HAP-1 (cell line): ENCODE measurements at regions not wholly inside any gene's neighbourhood (a gene's known extent, or its start where the extent isn't known, plus 50 kb on each side); places are given as distances from the start of the nearest gene placed in this dataset.
A peak's percentile ranks its signal among the peaks of the same experiment; 100 is the strongest.

ENCODE experiments used
- DNase-seq, 2 experiments: peaks; one replicate each; pipeline ENCODE4 v3.0.0-alpha.2; 2016 to 2020; ENCODE audit warnings: low spot score in 2 of 2
- H3K27me3 ChIP-seq: fragments of 250-450 bp; sonication (Bioruptor Pico); 2 replicates; pipeline ENCODE4 v1.5.1; 2020; ENCODE audit warnings: low read depth, mild to moderate bottlenecking, moderate library complexity
- H3K36me3 ChIP-seq: fragments of 250-450 bp; sonication (Bioruptor Pico); replicated peaks from 2 replicates; pipeline ENCODE4 v1.5.1; 2020; ENCODE audit warnings: mild to moderate bottlenecking
- H3K4me1 ChIP-seq: fragments of 250-450 bp; sonication (Bioruptor Pico); 2 replicates; pipeline ENCODE4 v1.5.1; 2020; ENCODE audit warnings: mild to moderate bottlenecking
- H3K4me3 ChIP-seq: fragments of 250-450 bp; sonication (Bioruptor Pico); 2 replicates; pipeline ENCODE4 v1.5.1; 2020; ENCODE audit warnings: mild to moderate bottlenecking, moderate library complexity
- H3K9me3 ChIP-seq: fragments of 250-450 bp; sonication (Bioruptor Pico); 2 replicates; pipeline ENCODE4 v1.5.1; 2020; ENCODE audit warnings: mild to moderate bottlenecking, moderate library complexity
- in situ Hi-C: fragments of 300-500 bp; cut with MboI; formaldehyde crosslinking; loops from 3 replicates; pipeline ENCODE4 v1.14.3; 2020; ENCODE audit warnings: low sequenced_read_pairs, inconsistent platforms, mixed read lengths

GRCh38 chr15:72902245-72902918, 118.8 kb upstream of the ADPGK start:
- H3K4me3 ChIP-seq, result no peak overlapping the region
- H3K27me3 ChIP-seq, result peaks cover 56% of the 10 kb centered on the region
- H3K4me1 ChIP-seq, result no peaks in the 10 kb centered on the region
- in situ Hi-C loops, result no loop called here
- no peaks in the 10 kb centered on the region for H3K9me3 ChIP-seq
- DNase-seq, result peak; percentile 30 to 34
- H3K36me3 ChIP-seq, result no peaks in the 10 kb centered on the region

- Histone ChIP-seq H3K27me3 (peaks cover 21% of the 10 kb centered on the region), H3K9me3 (no peaks in the 10 kb centered on the region), H3K4me3 (no peak overlapping the region), H3K4me1 (no peaks in the 10 kb centered on the region), H3K36me3 (no peaks in the 10 kb centered on the region)
- in situ Hi-C loops, result no loop called here
- no peak for DNase-seq
Observed at GRCh38 chr15:72892986-72893385, 109.4 kb upstream of the ADPGK start.

GRCh38 chr15:72890043-72890442, 106.5 kb upstream of the ADPGK start:
- in situ Hi-C loops, result no loop called here
- H3K4me3 ChIP-seq, result no peak overlapping the region
- no peaks in the 10 kb centered on the region for H3K4me1 ChIP-seq
- DNase-seq, result no peak
- H3K9me3 ChIP-seq, result no peaks in the 10 kb centered on the region
- no peaks in the 10 kb centered on the region for H3K36me3 ChIP-seq
- peaks cover 22% of the 10 kb centered on the region for H3K27me3 ChIP-seq

GRCh38 chr15:72889545-72889944, 106.0 kb upstream of the ADPGK start:
- no peak for DNase-seq
- Histone ChIP-seq H3K36me3 (no peaks in the 10 kb centered on the region), H3K4me3 (no peak overlapping the region), H3K9me3 (no peaks in the 10 kb centered on the region), H3K27me3 (peaks cover 22% of the 10 kb centered on the region), H3K4me1 (no peaks in the 10 kb centered on the region)
- in situ Hi-C loops, result no loop called here

- in situ Hi-C loops, result no loop called here
- Histone ChIP-seq H3K27me3 (peaks cover 22% of the 10 kb centered on the region), H3K4me1 (no peaks in the 10 kb centered on the region), H3K9me3 (no peaks in the 10 kb centered on the region), H3K36me3 (no peaks in the 10 kb centered on the region), H3K4me3 (no peak overlapping the region)
- no peak for DNase-seq
Observed at GRCh38 chr15:72888811-72889210, 105.3 kb upstream of the ADPGK start.

- no peak for DNase-seq
Observed at GRCh38 chr15:72888211-72888610, 104.7 kb upstream of the ADPGK start.

GRCh38 chr15:72887376-72887775, 103.8 kb upstream of the ADPGK start:
- DNase-seq, result no peak
- no peaks in the 10 kb centered on the region for H3K36me3 ChIP-seq
- H3K9me3 ChIP-seq, result no peaks in the 10 kb centered on the region
- H3K4me1 ChIP-seq, result no peaks in the 10 kb centered on the region
- no peak overlapping the region for H3K4me3 ChIP-seq
- peaks cover 16% of the 10 kb centered on the region for H3K27me3 ChIP-seq
- in situ Hi-C loops, result no loop called here

More at GRCh38 chr15:72888211-72888610, 104.7 kb upstream of the ADPGK start:
- Histone ChIP-seq H3K9me3 (no peaks in the 10 kb centered on the region), H3K4me3 (no peak overlapping the region), H3K36me3 (no peaks in the 10 kb centered on the region), H3K4me1 (no peaks in the 10 kb centered on the region), H3K27me3 (peaks cover 22% of the 10 kb centered on the region)
- in situ Hi-C loops, result no loop called here

GRCh38 chr15:72884311-72884710, 100.8 kb upstream of the ADPGK start:
- no peak for DNase-seq
- 0 out of 2 replicates have a peak, but pooled peaks cover 3% of the 10 kb centered on the region for H3K9me3 ChIP-seq
- H3K36me3 ChIP-seq, result no peaks in the 10 kb centered on the region
- no peaks in the 10 kb centered on the region for H3K4me1 ChIP-seq
- H3K4me3 ChIP-seq, result no peak overlapping the region
- H3K27me3 ChIP-seq, result peaks cover 7% of the 10 kb centered on the region; the same call in 1 of the 2 replicates
- in situ Hi-C loops, result no loop called here

GRCh38 chr15:72873379-72874233, 90.0 kb upstream of the ADPGK start:
- Histone ChIP-seq H3K9me3 (peaks cover 3% of the 10 kb centered on the region; the same call in 1 of the 2 replicates), H3K36me3 (no peaks in the 10 kb centered on the region), H3K27me3 (peaks cover 4% of the 10 kb centered on the region), H3K4me3 (no peak overlapping the region), H3K4me1 (no peaks in the 10 kb centered on the region)
- no peak for DNase-seq
- in situ Hi-C loops, result loop anchor here (10.0 kb wide), 1 partner anchor 61 kb away; no protein-coding TSS in a partner anchor

GRCh38 chr15:72872066-72872845, 88.7 kb upstream of the ADPGK start:
- Histone ChIP-seq H3K4me3 (no peak overlapping the region), H3K4me1 (no peaks in the 10 kb centered on the region), H3K36me3 (no peaks in the 10 kb centered on the region), H3K27me3 (peaks cover 4% of the 10 kb centered on the region), H3K9me3 (peaks cover 3% of the 10 kb centered on the region; the same call in 1 of the 2 replicates)
- in situ Hi-C loops, result loop anchor here (10.0 kb wide), 1 partner anchor 63 kb away; no protein-coding TSS in a partner anchor
- no peak for DNase-seq

- Histone ChIP-seq H3K36me3 (no peaks in the 10 kb centered on the region), H3K4me1 (no peaks in the 10 kb centered on the region), H3K9me3 (no peaks in the 10 kb centered on the region), H3K27me3 (peaks cover 5% of the 10 kb centered on the region; the same call in 1 of the 2 replicates), H3K4me3 (no peak overlapping the region)
- in situ Hi-C loops, result no loop called here
- DNase-seq, result peak in 1 of 2 experiments; percentile 9
Observed at GRCh38 chr15:72866866-72867616, 83.5 kb upstream of the ADPGK start.

GRCh38 chr15:72866182-72866581, 82.6 kb upstream of the ADPGK start:
- in situ Hi-C loops, result no loop called here

GRCh38 chr15:72865486-72865885, 81.9 kb upstream of the ADPGK start:
- DNase-seq, result no peak
- peaks cover 11% of the 10 kb centered on the region; the same call in 1 of the 2 replicates for H3K27me3 ChIP-seq

More at GRCh38 chr15:72866182-72866581, 82.6 kb upstream of the ADPGK start:
- H3K36me3 ChIP-seq, result no peaks in the 10 kb centered on the region
- no peaks in the 10 kb centered on the region for H3K9me3 ChIP-seq
- no peaks in the 10 kb centered on the region for H3K4me1 ChIP-seq
- DNase-seq, result peak in 1 of 2 experiments; percentile 3
- no peak overlapping the region for H3K4me3 ChIP-seq
- H3K27me3 ChIP-seq, result peaks cover 10% of the 10 kb centered on the region; the same call in 1 of the 2 replicates

More at GRCh38 chr15:72865486-72865885, 81.9 kb upstream of the ADPGK start:
- H3K4me1 ChIP-seq, result no peaks in the 10 kb centered on the region
- in situ Hi-C loops, result no loop called here
- H3K36me3 ChIP-seq, result no peaks in the 10 kb centered on the region
- H3K9me3 ChIP-seq, result no peaks in the 10 kb centered on the region
- no peak overlapping the region for H3K4me3 ChIP-seq
